ENCODE measurements at regions not wholly inside any gene's neighbourhood (a gene's known extent, or its start where the extent isn't known, plus 50 kb on each side); places are given as distances from the start of the nearest gene placed in this dataset.

- TF ChIP-seq, protein P1, sequence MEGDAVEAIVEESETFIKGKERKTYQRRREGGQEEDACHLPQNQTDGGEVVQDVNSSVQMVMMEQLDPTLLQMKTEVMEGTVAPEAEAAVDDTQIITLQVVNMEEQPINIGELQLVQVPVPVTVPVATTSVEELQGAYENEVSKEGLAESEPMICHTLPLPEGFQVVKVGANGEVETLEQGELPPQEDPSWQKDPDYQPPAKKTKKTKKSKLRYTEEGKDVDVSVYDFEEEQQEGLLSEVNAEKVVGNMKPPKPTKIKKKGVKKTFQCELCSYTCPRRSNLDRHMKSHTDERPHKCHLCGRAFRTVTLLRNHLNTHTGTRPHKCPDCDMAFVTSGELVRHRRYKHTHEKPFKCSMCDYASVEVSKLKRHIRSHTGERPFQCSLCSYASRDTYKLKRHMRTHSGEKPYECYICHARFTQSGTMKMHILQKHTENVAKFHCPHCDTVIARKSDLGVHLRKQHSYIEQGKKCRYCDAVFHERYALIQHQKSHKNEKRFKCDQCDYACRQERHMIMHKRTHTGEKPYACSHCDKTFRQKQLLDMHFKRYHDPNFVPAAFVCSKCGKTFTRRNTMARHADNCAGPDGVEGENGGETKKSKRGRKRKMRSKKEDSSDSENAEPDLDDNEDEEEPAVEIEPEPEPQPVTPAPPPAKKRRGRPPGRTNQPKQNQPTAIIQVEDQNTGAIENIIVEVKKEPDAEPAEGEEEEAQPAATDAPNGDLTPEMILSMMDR (IDR thresholded peaks at IDR 0.05) = no peak
- TF ChIP-seq POLR2AphosphoS5 (IDR thresholded peaks at IDR 0.05; ENCODE audit: insufficient read depth in 1 of 2, low read depth in 1 of 2) (no peak), POLR2A (IDR thresholded peaks at IDR 0.05) (no peak)
Observed at GRCh38 chr10:105691811-105692210, 1050.7 kb downstream of the SORCS3 start.
